Activated CD4-positive, alpha-beta T cell treated with anti-CD3 and anti-CD28 coated beads for 48 hours (primary cell): ENCODE measurements at regions not wholly inside any gene's neighbourhood (a gene's known extent, or its start where the extent isn't known, plus 50 kb on each side); places are given as distances from the start of the nearest gene placed in this dataset.
"Not testable (repeated sequence)": the region's sequence is repeated elsewhere in the genome, so short reads cannot be mapped to it uniquely, and the experiment has no call there.

ENCODE experiments used
- DNase-seq: peaks from one replicate; pipeline ENCODE4 v3.0.0-alpha.2; 2020

- DNase-seq, result peak; percentile 3
These were observed 59.0 kb upstream of the ATXN3L start for GRCh38 chrX:13378562-13379518.

DNA sequence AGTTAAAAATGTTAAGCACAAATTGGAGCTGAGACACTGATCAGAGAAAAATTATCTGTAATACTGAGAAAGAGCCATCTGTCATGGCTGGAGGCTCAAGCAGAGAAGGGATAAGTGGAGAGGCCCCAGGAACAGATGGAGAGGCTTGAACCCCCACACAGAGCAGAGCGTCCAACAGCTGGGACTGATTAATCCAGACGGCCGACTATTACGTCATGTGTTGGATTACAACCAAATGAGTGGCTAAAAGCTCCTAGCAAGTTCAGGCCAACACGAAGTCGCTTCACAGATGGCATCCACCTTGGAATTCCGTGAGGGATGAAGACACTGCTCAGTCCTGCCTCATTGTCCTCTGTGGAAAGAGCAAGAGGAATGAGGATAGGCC, 57.7 kb upstream of the ATXN3L start:
- no peak for DNase-seq

GRCh38 chrX:13376857-13377549, 57.1 kb upstream of the ATXN3L start:
- peak; percentile 18 for DNase-seq

GRCh38 chrX:13375596-13375995, 55.7 kb upstream of the ATXN3L start:
- DNase-seq, result not testable (repeated sequence)

DNA sequence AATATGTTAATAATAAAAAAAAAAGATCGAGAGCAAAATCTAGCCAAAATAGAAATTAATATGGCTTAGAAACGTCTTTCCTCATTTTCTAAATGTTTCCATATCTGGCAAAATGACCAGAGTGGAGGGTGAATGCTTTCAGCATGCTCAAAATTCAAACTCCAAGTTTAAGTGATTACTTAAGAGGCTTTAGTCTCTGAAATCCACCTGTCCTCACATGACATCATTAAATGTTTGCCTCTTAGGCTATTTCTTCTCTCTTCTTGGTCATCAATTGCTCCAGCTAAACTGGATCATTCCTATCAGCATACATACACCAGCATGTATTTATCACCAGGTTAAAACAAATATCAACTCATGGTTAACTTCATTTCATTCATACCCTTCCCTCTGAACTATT, 54.5 kb upstream of the ATXN3L start:
- no peak for DNase-seq

GRCh38 chrX:13373431-13374187, 53.8 kb upstream of the ATXN3L start:
- peak; percentile 25 for DNase-seq

- no peak for DNase-seq
These were observed 53.2 kb upstream of the ATXN3L start for GRCh38 chrX:13373027-13373426.

DNA sequence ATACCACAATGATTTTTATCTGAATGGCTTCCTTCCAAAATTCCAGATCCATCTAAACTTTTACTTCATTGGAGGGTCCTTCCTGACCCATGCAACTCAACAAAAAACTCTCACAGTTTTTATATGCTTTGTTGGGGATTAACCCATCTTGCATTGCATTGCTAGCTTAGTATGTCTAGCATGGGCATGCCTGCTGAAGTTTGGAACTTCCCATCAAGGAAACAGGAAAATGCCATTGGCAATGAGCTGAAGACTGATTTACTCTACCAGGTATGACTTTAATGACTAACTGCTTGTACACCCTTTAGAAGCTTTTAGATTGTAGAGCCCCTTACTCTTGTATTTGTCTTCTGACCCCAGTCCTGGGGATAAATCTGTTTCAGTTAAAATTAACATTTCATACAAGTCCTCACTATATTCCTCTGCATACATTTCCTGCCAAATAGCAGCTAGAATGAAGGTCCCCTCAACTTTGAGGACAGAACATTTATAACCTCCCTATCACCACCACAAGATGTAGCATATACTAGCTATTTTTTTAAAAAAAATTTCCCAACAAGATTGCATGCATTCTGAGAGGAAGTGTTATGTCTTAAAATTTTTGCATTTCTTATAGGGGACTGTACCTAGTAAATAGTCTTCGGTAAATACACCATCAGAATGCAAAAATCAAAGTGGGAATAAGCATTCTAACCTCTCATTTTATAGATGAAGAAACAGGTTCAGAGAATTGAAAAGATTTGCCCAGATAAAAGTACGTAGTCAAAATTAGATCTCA, 52.5 kb upstream of the ATXN3L start:
- no peak for DNase-seq

DNA sequence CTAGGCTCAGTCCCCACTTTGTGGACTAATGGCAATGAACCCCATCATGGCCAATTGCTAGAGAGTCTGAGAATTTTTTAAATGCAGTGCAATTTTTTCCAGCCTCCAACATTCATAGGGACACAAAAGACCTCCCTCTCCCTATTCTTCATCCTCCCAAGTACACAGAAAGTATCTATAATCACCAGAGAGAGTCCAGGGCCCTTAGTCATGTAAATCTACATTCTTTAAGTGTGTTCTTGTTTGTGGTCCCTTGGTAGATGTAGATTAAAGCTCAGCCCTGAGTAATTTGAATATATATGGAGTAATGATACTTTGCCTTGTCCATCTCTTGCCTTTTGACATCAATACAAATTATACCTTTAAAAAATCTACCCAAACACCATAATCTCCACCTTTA, 51.3 kb upstream of the ATXN3L start:
- DNase-seq, result no peak

DNA sequence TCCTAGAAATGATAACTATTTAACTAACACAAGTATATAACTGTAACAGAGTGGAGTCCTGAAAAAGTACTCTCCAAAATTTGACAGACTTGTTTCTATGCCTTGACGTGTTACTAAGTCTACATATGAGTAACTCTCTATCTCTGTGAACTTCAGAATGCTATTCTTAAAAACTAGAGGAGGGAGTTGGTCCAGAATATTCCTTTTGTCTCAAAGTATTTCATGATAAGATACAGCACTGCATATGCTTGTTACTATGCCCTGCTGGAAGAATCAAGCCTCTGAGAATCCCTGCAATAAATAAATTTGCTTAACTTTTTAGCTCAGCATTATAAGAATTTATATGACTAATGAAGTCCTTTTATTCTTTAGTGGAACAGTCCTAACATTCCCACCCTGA, 50.9 kb upstream of the ATXN3L start:
- no peak for DNase-seq
